Left colon (tissue), 2 donors: ENCODE measurements at regions not wholly inside any gene's neighbourhood (a gene's known extent, or its start where the extent isn't known, plus 50 kb on each side); places are given as distances from the start of the nearest gene placed in this dataset.

Experiments used
- ATAC-seq: fragments of 200-7000 bp; cut with Tn5 transposase; one replicate; pipeline ENCODE4 v1.9.1; 2020; ENCODE audit warnings: mild to moderate bottlenecking, moderate library complexity
- DNase-seq, 2 donors: peaks; one replicate each; pipeline ENCODE4 v3.0.0-alpha.2; 2020
- intact Hi-C, 2 donors: fragments of 100-400 bp; cut with DNase I in 1 of 2; cut with micrococcal nuclease in 1 of 2; formaldehyde crosslinking; loops; one replicate each; pipeline versions ENCODE4 v1.11.2 to v1.14.0; 2022; cut with DNase I, micrococcal nuclease
- donor health status: DM: no; HTN: no; CAD: no.
- donor health status: DM: yes; HTN: yes; CAD: no.

- ATAC-seq: no peak
- DNase-seq: no peak
- intact Hi-C loops: no loop called here
Observed at GRCh38 chr11:40062616-40063015, 1396.8 kb downstream of the LRRC4C start.

GRCh38 chr11:40061221-40061620 lies 1398.2 kb downstream of the LRRC4C start:
- intact Hi-C loops: no loop called here
- DNase-seq (no peak), ATAC-seq (no peak)

GRCh38 chr11:40054631-40055030 lies 1404.8 kb downstream of the LRRC4C start:
- ATAC-seq: no peak
- intact Hi-C loops: no loop called here
- no peak for DNase-seq

- ATAC-seq (no peak), DNase-seq (no peak)
- intact Hi-C loops: no loop called here
Observed at GRCh38 chr11:40045312-40045711, 1414.1 kb downstream of the LRRC4C start.

- intact Hi-C loops: no loop called here
- DNase-seq (no peak), ATAC-seq (no peak)
Observed at GRCh38 chr11:40037005-40037404, 1422.4 kb downstream of the LRRC4C start.

- no peak for ATAC-seq
- intact Hi-C loops: no loop called here
- no peak for DNase-seq
Observed at GRCh38 chr11:40032331-40032730, 1427.1 kb downstream of the LRRC4C start.

- intact Hi-C loops: no loop called here
- DNase-seq: no peak
- no peak for ATAC-seq
Observed at GRCh38 chr11:40030867-40031266, 1428.6 kb downstream of the LRRC4C start.

- DNase-seq (peak in 1 of 2 donors; percentile 6), ATAC-seq (peak; percentile 33)
- intact Hi-C loops: no loop called here
Observed at GRCh38 chr11:40029391-40029790, 1430.1 kb downstream of the LRRC4C start.

- ATAC-seq (no peak), DNase-seq (no peak)
- intact Hi-C loops: no loop called here
Observed at GRCh38 chr11:40027720-40028119, 1431.7 kb downstream of the LRRC4C start.

- ATAC-seq (no peak), DNase-seq (no peak)
- intact Hi-C loops: no loop called here
Observed at GRCh38 chr11:40023724-40024123, 1435.7 kb downstream of the LRRC4C start.

GRCh38 chr11:40010011-40010410 lies 1449.4 kb downstream of the LRRC4C start:
- no peak for ATAC-seq
- no peak for DNase-seq
- intact Hi-C loops: no loop called here

GRCh38 chr11:39992551-39992950 lies 1466.9 kb downstream of the LRRC4C start:
- DNase-seq: no peak
- intact Hi-C loops: no loop called here
- peak; percentile 55 for ATAC-seq

GRCh38 chr11:39990421-39990831 lies 1469.0 kb downstream of the LRRC4C start:
- DNase-seq: no peak
- ATAC-seq: peak; percentile 32
- intact Hi-C loops: no loop called here

- ATAC-seq (no peak), DNase-seq (no peak)
- intact Hi-C loops: no loop called here
Observed at GRCh38 chr11:39975091-39975490, 1484.4 kb downstream of the LRRC4C start.

- DNase-seq (no peak), ATAC-seq (no peak)
- intact Hi-C loops: no loop called here
Observed at GRCh38 chr11:39972461-39972860, 1487.0 kb downstream of the LRRC4C start.

- ATAC-seq: no peak
- intact Hi-C loops: no loop called here
- DNase-seq: no peak
Observed at GRCh38 chr11:39971938-39972337, 1487.5 kb downstream of the LRRC4C start.

GRCh38 chr11:39968071-39968470 lies 1491.4 kb downstream of the LRRC4C start:
- intact Hi-C loops: no loop called here
- ATAC-seq: no peak
- no peak for DNase-seq

- DNase-seq (no peak), ATAC-seq (no peak)
- intact Hi-C loops: no loop called here
Observed at GRCh38 chr11:39965701-39966100, 1493.8 kb downstream of the LRRC4C start.

- ATAC-seq (no peak), DNase-seq (no peak)
- intact Hi-C loops: no loop called here
Observed at GRCh38 chr11:39960206-39960605, 1499.2 kb downstream of the LRRC4C start.

- intact Hi-C loops: no loop called here
- DNase-seq (no peak), ATAC-seq (no peak)
Observed at GRCh38 chr11:39932966-39933365, 1526.5 kb downstream of the LRRC4C start.

- no peak for ATAC-seq
- no peak for DNase-seq
- intact Hi-C loops: no loop called here
Observed at GRCh38 chr11:39917256-39917655, 1542.2 kb downstream of the LRRC4C start.

GRCh38 chr11:39910087-39910486 lies 1549.4 kb downstream of the LRRC4C start:
- intact Hi-C loops: no loop called here
- no peak for ATAC-seq

More at GRCh38 chr11:39910087-39910486, 1549.4 kb downstream of the LRRC4C start:
- DNase-seq: no peak
